Transverse colon (tissue), 3 donors: ENCODE measurements at regions not wholly inside any gene's neighbourhood (a gene's known extent, or its start where the extent isn't known, plus 50 kb on each side); places are given as distances from the start of the nearest gene placed in this dataset.

Source experiments
- POLR2A ChIP-seq: fragments of 450-650 bp; IDR thresholded peaks from one replicate; pipeline ENCODE4 v1.6.1; 2016; ENCODE audit warnings: antibody characterized with exemption, mild to moderate bottlenecking, moderate library complexity
- POLR2AphosphoS5 ChIP-seq, 3 donors: sonication (generic); formaldehyde crosslinking; IDR thresholded peaks; one replicate each; pipeline ENCODE4 v1.6.1; 2016; ENCODE audit warnings: antibody characterized with exemption in 3 of 3

DNA sequence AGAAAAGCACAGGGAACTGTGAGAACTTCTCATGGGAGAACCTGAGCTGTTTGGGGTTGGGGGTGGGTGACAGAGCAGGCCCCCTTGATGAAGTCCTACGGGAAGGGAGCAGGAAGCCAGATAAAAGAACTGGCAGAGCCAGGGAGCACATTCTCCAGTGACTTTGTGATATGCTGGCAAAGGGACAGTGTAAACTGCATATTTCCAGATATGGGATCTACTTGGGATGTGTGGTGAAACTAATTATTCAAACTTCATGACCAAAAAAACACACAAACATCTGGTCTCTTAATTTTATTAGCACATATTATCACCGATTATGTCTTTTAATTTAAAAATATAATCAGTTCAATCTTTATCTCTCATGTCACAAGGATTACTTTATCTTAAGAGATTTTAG, 266.0 kb downstream of the PAPSS1 start:
- TF ChIP-seq POLR2A = no peak
- TF ChIP-seq POLR2AphosphoS5 (IDR thresholded peaks at IDR 0.05) = no peak
